HEK293T (cell line): ENCODE measurements at regions not wholly inside any gene's neighbourhood (a gene's known extent, or its start where the extent isn't known, plus 50 kb on each side); places are given as distances from the start of the nearest gene placed in this dataset.

Experiments
- BHLHE40 ChIP-seq: fragments of 450-650 bp; IDR thresholded peaks from 2 replicates; pipeline ENCODE4 v1.6.1; 2016; ENCODE audit warnings: mild to moderate bottlenecking, moderate library complexity, borderline replicate concordance
- FOXA1 ChIP-seq: fragments of 450-650 bp; IDR thresholded peaks from 2 replicates; pipeline ENCODE4 v1.6.1; 2016; ENCODE audit warnings: mild to moderate bottlenecking
- FOXK2 ChIP-seq: fragments of 450-650 bp; IDR thresholded peaks from 2 replicates; pipeline ENCODE4 v1.6.1; 2016; ENCODE audit warnings: mild to moderate bottlenecking
- FOXM1 ChIP-seq: fragments of 450-650 bp; IDR thresholded peaks from 2 replicates; pipeline ENCODE4 v1.6.1; 2017; ENCODE audit warnings: mild to moderate bottlenecking, borderline replicate concordance
- HDGF ChIP-seq: fragments of 450-650 bp; IDR thresholded peaks from 2 replicates; pipeline ENCODE4 v1.6.1; 2017; ENCODE audit warnings: antibody characterized with exemption, borderline replicate concordance
- L3MBTL2 ChIP-seq: fragments of 450-650 bp; conservative IDR thresholded peaks from 2 replicates; pipeline ENCODE4 v1.6.1; 2016; ENCODE audit warnings: mild to moderate bottlenecking
- LEF1 ChIP-seq: fragments of 450-650 bp; IDR thresholded peaks from 2 replicates; pipeline ENCODE4 v1.6.1; 2017; ENCODE audit warnings: mild to moderate bottlenecking, borderline replicate concordance
- SUZ12 ChIP-seq: fragments of 450-650 bp; IDR thresholded peaks from 2 replicates; pipeline ENCODE4 v1.6.1; 2016; ENCODE audit warnings: mild to moderate bottlenecking
- ZNF384 ChIP-seq: fragments of 450-650 bp; IDR thresholded peaks from 2 replicates; pipeline ENCODE4 v1.6.1; 2016

DNA sequence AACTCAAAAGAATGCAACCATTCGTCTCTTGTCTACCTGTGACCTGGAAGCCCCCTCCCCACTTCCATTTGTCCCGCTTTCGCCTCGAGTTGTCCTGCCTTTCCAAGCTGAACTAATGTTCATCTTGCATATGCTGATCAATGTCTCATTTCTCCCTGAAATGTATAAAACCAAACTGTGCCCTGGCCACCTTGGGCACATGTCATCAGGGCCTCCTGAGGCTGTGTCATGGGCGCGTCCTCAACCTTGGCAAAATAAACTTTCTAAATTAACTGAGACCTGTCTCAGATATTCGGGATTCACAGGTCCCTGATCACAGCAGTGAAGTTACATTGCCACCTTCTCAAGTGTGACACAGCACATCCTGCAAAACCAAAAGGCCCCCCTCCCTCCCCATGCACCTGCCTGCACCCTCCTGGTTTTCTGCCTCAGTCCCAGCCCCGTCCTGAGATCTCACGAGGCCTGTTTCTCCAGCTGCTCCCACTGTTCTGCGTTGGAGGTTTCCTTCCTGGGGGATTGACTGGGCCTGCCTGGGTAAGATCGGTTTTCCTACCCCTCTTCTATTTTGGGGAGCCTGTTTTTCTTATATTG, 1328.7 kb downstream of the TBC1D22A start:
- TF ChIP-seq ZNF384 (no peak), HDGF (no peak), FOXA1 (no peak), L3MBTL2 (no peak), LEF1 (no peak), FOXM1 (no peak), BHLHE40 (no peak), SUZ12 (no peak), FOXK2 (no peak)
